ENCODE measurements at regions not wholly inside any gene's neighbourhood (a gene's known extent, or its start where the extent isn't known, plus 50 kb on each side); places are given as distances from the start of the nearest gene placed in this dataset.

DNA sequence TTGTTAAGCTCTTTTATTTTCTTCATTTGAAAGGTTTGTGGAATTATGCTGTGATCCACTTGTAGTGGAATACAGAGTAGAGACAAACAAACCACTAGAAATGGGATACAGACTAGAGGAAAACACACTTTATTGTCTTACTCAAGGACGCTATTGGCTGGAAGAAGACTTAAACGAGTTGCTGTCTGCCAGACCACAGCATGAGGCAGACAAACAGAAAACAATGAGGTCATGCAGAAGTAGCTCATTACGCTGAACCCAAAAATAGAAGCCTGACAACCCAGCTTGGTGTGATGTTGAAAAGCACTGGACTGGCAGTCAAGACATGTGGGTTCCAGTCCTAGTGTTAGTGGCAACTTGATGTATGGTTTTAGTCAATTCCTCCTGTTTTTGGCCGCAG, 62.4 kb upstream of the P3H2 start:
- TF ChIP-seq ZFP30 (CRISPR knock-in tag; IDR thresholded peaks at IDR 0.05) (no peak), ZFP3 (CRISPR knock-in tag; IDR thresholded peaks at IDR 0.05) (no peak), OSR1 (CRISPR knock-in tag; IDR thresholded peaks at IDR 0.05) (no peak)
- peak; percentile 34; the same call in 2 of the 3 replicates for ATAC-seq

DNA sequence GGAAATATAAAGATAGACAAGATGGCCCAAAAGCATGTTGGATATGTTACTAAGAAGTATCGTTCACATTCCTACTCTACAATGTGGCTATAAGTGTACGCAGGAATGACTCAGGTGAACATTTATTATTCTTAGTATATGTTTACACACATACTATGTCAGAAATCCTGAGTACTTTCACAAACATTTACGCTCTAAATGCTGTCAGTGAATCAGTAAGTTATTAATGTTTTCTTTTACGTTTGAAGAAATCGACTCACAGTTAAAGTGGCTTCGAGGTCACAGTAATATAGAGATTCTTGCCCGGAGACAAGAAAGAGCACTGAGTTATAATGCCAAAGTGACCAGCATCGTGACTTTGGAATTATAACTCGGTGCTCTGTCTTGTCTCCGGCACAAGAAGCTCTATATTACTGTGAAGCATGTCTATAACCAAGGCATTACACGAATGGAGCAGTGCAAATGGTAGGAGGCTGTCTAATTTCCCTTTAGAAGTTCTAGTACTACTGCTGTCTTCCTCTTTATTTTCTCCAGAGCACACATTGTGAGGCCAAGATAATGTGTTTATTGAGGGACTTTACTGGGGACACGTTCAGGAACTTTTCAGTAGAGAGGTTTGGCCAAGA, 61.8 kb upstream of the P3H2 start:
- ATAC-seq, result no peak
- TF ChIP-seq RARB (CRISPR knock-in tag; IDR thresholded peaks at IDR 0.05), result no peak
- TF ChIP-seq ARNTL (CRISPR knock-in tag; IDR thresholded peaks at IDR 0.05; ENCODE audit: borderline replicate concordance, low read depth), result no peak
- no peak for TF ChIP-seq ZNF8 (CRISPR knock-in tag; IDR thresholded peaks at IDR 0.05)
- TF ChIP-seq GLIS3 (CRISPR knock-in tag; IDR thresholded peaks at IDR 0.05), result no peak
- no peak for TF ChIP-seq ESRRG (CRISPR knock-in tag; IDR thresholded peaks at IDR 0.05)
- TF ChIP-seq, protein P1, sequence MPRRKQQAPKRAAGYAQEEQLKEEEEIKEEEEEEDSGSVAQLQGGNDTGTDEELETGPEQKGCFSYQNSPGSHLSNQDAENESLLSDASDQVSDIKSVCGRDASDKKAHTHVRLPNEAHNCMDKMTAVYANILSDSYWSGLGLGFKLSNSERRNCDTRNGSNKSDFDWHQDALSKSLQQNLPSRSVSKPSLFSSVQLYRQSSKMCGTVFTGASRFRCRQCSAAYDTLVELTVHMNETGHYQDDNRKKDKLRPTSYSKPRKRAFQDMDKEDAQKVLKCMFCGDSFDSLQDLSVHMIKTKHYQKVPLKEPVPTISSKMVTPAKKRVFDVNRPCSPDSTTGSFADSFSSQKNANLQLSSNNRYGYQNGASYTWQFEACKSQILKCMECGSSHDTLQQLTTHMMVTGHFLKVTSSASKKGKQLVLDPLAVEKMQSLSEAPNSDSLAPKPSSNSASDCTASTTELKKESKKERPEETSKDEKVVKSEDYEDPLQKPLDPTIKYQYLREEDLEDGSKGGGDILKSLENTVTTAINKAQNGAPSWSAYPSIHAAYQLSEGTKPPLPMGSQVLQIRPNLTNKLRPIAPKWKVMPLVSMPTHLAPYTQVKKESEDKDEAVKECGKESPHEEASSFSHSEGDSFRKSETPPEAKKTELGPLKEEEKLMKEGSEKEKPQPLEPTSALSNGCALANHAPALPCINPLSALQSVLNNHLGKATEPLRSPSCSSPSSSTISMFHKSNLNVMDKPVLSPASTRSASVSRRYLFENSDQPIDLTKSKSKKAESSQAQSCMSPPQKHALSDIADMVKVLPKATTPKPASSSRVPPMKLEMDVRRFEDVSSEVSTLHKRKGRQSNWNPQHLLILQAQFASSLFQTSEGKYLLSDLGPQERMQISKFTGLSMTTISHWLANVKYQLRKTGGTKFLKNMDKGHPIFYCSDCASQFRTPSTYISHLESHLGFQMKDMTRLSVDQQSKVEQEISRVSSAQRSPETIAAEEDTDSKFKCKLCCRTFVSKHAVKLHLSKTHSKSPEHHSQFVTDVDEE (CRISPR knock-in tag; IDR thresholded peaks at IDR 0.05), result no peak
- no peak for TF ChIP-seq OSR1 (CRISPR knock-in tag; IDR thresholded peaks at IDR 0.05)
- TF ChIP-seq CSRNP3 (CRISPR knock-in tag; IDR thresholded peaks at IDR 0.05), result no peak
- TF ChIP-seq ZNF565 (CRISPR knock-in tag; conservative IDR thresholded peaks at IDR 0.05; ENCODE audit: low read depth), result no peak
- no peak for TF ChIP-seq ZNF70 (CRISPR knock-in tag; IDR thresholded peaks at IDR 0.05)
- TF ChIP-seq POU6F1 (CRISPR knock-in tag; IDR thresholded peaks at IDR 0.05; ENCODE audit: borderline replicate concordance, low read depth), result no peak
- TF ChIP-seq ISL1 (CRISPR knock-in tag; IDR thresholded peaks at IDR 0.05), result no peak
- TF ChIP-seq ZFP3 (CRISPR knock-in tag; IDR thresholded peaks at IDR 0.05), result no peak
- no peak for TF ChIP-seq ZFP30 (CRISPR knock-in tag; IDR thresholded peaks at IDR 0.05)

GRCh38 chr3:190180268-190180667, 59.6 kb upstream of the P3H2 start:
- ATAC-seq, result no peak
- TF ChIP-seq CREB5 (CRISPR knock-in tag; IDR thresholded peaks at IDR 0.05; ENCODE audit: low read depth), result no peak
- TF ChIP-seq ARNTL (CRISPR knock-in tag; IDR thresholded peaks at IDR 0.05; ENCODE audit: borderline replicate concordance, low read depth), result no peak
- no peak for TF ChIP-seq ZNF8 (CRISPR knock-in tag; IDR thresholded peaks at IDR 0.05)
- TF ChIP-seq CSRNP3 (CRISPR knock-in tag; IDR thresholded peaks at IDR 0.05), result no peak
- TF ChIP-seq ZFP30 (CRISPR knock-in tag; IDR thresholded peaks at IDR 0.05), result no peak
- no peak for TF ChIP-seq ZNF565 (CRISPR knock-in tag; conservative IDR thresholded peaks at IDR 0.05; ENCODE audit: low read depth)
- no peak for TF ChIP-seq ISL1 (CRISPR knock-in tag; IDR thresholded peaks at IDR 0.05)
- TF ChIP-seq BACH2 (CRISPR knock-in tag; IDR thresholded peaks at IDR 0.05; ENCODE audit: borderline replicate concordance), result no peak
- no peak for TF ChIP-seq TCF4 (CRISPR knock-in tag; IDR thresholded peaks at IDR 0.05; ENCODE audit: borderline replicate concordance)

- ATAC-seq, result no peak
- TF ChIP-seq GLIS3 (CRISPR knock-in tag; IDR thresholded peaks at IDR 0.05) (no peak), TOX (CRISPR knock-in tag; IDR thresholded peaks at IDR 0.05; ENCODE audit: borderline replicate concordance) (no peak), ZFP30 (CRISPR knock-in tag; IDR thresholded peaks at IDR 0.05) (no peak), RARB (CRISPR knock-in tag; IDR thresholded peaks at IDR 0.05) (no peak), ZNF70 (CRISPR knock-in tag; IDR thresholded peaks at IDR 0.05) (no peak), ARNTL (CRISPR knock-in tag; IDR thresholded peaks at IDR 0.05; ENCODE audit: borderline replicate concordance, low read depth) (no peak), OSR1 (CRISPR knock-in tag; IDR thresholded peaks at IDR 0.05) (no peak), ZNF8 (CRISPR knock-in tag; IDR thresholded peaks at IDR 0.05) (no peak), PATZ1 (CRISPR knock-in tag; IDR thresholded peaks at IDR 0.05; ENCODE audit: borderline replicate concordance) (no peak), ZNF565 (CRISPR knock-in tag; conservative IDR thresholded peaks at IDR 0.05; ENCODE audit: low read depth) (no peak), TCF4 (CRISPR knock-in tag; IDR thresholded peaks at IDR 0.05; ENCODE audit: borderline replicate concordance) (no peak), ESRRG (CRISPR knock-in tag; IDR thresholded peaks at IDR 0.05) (no peak), CREB5 (CRISPR knock-in tag; IDR thresholded peaks at IDR 0.05; ENCODE audit: low read depth) (no peak)
These were observed 58.1 kb upstream of the P3H2 start for GRCh38 chr3:190178779-190179178.

Measured in SK-N-SH treated with all-trans-retinoic acid at 6 μM for 48 hours (cell line).